Right hindlimb (tissue), 1 donor: ENCODE measurements at regions not wholly inside any gene's neighbourhood (a gene's known extent, or its start where the extent isn't known, plus 50 kb on each side); places are given as distances from the start of the nearest gene placed in this dataset.

Source experiments
- DNase-seq: peaks from one replicate; pipeline ENCODE4 v3.0.0-alpha.2; 2018

GRCh38 chr6:87905101-87905641 lies 142.5 kb upstream of the SPACA1 start:
- no peak for DNase-seq

GRCh38 chr6:87904011-87904410 lies 143.6 kb upstream of the SPACA1 start:
- no peak for DNase-seq

- no peak for DNase-seq
These were observed 144.3 kb upstream of the SPACA1 start for GRCh38 chr6:87903323-87903722.

- DNase-seq, result no peak
These were observed 145.3 kb upstream of the SPACA1 start for GRCh38 chr6:87902383-87902782.

GRCh38 chr6:87901613-87902012 lies 146.0 kb upstream of the SPACA1 start:
- DNase-seq, result no peak

GRCh38 chr6:87900160-87900698 lies 147.4 kb upstream of the SPACA1 start:
- no peak for DNase-seq

GRCh38 chr6:87899499-87900147 lies 148.0 kb upstream of the SPACA1 start:
- DNase-seq, result no peak

- no peak for DNase-seq
These were observed 150.0 kb upstream of the SPACA1 start for GRCh38 chr6:87897663-87898062.

GRCh38 chr6:87897013-87897412 lies 150.6 kb upstream of the SPACA1 start:
- DNase-seq, result no peak

- DNase-seq, result no peak
These were observed 160.4 kb upstream of the SPACA1 start for GRCh38 chr6:87887266-87887665.

GRCh38 chr6:87884203-87884602 lies 163.4 kb upstream of the SPACA1 start:
- no peak for DNase-seq

GRCh38 chr6:87881342-87881895 lies 166.2 kb upstream of the SPACA1 start:
- DNase-seq, result no peak

GRCh38 chr6:87879132-87879861 lies 168.3 kb upstream of the SPACA1 start:
- no peak for DNase-seq

- no peak for DNase-seq
These were observed 171.9 kb upstream of the SPACA1 start for GRCh38 chr6:87875781-87876180.

GRCh38 chr6:87873556-87873955 lies 171.5 kb upstream of the AKIRIN2 start:
- DNase-seq, result no peak

- no peak for DNase-seq
These were observed 168.5 kb upstream of the AKIRIN2 start for GRCh38 chr6:87870556-87870955.

- no peak for DNase-seq
These were observed 167.3 kb upstream of the AKIRIN2 start for GRCh38 chr6:87869064-87869905.

GRCh38 chr6:87860902-87861301 lies 158.9 kb upstream of the AKIRIN2 start:
- no peak for DNase-seq

- no peak for DNase-seq
These were observed 156.4 kb upstream of the AKIRIN2 start for GRCh38 chr6:87858440-87858839.

- DNase-seq, result no peak
These were observed 149.8 kb upstream of the AKIRIN2 start for GRCh38 chr6:87851674-87852299.

GRCh38 chr6:87848616-87849015 lies 146.6 kb upstream of the AKIRIN2 start:
- no peak for DNase-seq

GRCh38 chr6:87847830-87848210 lies 145.8 kb upstream of the AKIRIN2 start:
- DNase-seq, result no peak
